ENCODE measurements at regions not wholly inside any gene's neighbourhood (a gene's known extent, or its start where the extent isn't known, plus 50 kb on each side); places are given as distances from the start of the nearest gene placed in this dataset.

- DNase-seq (ENCODE audit: low spot score) = no peak
These were observed 1101.7 kb upstream of the GHITM start for GRCh38 chr10:83037653-83038052.

- DNase-seq (ENCODE audit: low spot score) = no peak
These were observed 1100.7 kb upstream of the GHITM start for GRCh38 chr10:83038631-83039030.

GRCh38 chr10:83045731-83046130, 1093.6 kb upstream of the GHITM start:
- DNase-seq (ENCODE audit: low spot score) = no peak

GRCh38 chr10:83050815-83051214, 1088.5 kb upstream of the GHITM start:
- DNase-seq (ENCODE audit: low spot score) = no peak

GRCh38 chr10:83062871-83063270, 1076.4 kb upstream of the GHITM start:
- DNase-seq (ENCODE audit: low spot score) = no peak

- DNase-seq (ENCODE audit: low spot score) = no peak
These were observed 1065.8 kb upstream of the GHITM start for GRCh38 chr10:83073472-83073871.

- DNase-seq (ENCODE audit: low spot score) = no peak
These were observed 1064.1 kb upstream of the GHITM start for GRCh38 chr10:83075016-83075814.

- DNase-seq (ENCODE audit: low spot score) = no peak
These were observed 1063.4 kb upstream of the GHITM start for GRCh38 chr10:83075815-83076355.

- DNase-seq (ENCODE audit: low spot score) = no peak
These were observed 1062.9 kb upstream of the GHITM start for GRCh38 chr10:83076443-83076842.

- DNase-seq (ENCODE audit: low spot score) = no peak
These were observed 1061.1 kb upstream of the GHITM start for GRCh38 chr10:83078160-83078559.

GRCh38 chr10:83078645-83079044, 1060.7 kb upstream of the GHITM start:
- DNase-seq (ENCODE audit: low spot score) = no peak

- DNase-seq (ENCODE audit: low spot score) = no peak
These were observed 1055.5 kb upstream of the GHITM start for GRCh38 chr10:83083831-83084230.

- DNase-seq (ENCODE audit: low spot score) = no peak
These were observed 1050.0 kb upstream of the GHITM start for GRCh38 chr10:83089335-83089734.

- DNase-seq (ENCODE audit: low spot score) = no peak
These were observed 1034.7 kb upstream of the GHITM start for GRCh38 chr10:83104616-83105015.

- DNase-seq (ENCODE audit: low spot score) = no peak
These were observed 1030.6 kb upstream of the GHITM start for GRCh38 chr10:83108565-83109333.

GRCh38 chr10:83119346-83119745, 1020.0 kb upstream of the GHITM start:
- DNase-seq (ENCODE audit: low spot score) = no peak

- no peak for DNase-seq (ENCODE audit: low spot score)
These were observed 1017.0 kb upstream of the GHITM start for GRCh38 chr10:83122336-83122735.

GRCh38 chr10:83127942-83128575, 1011.2 kb upstream of the GHITM start:
- DNase-seq (ENCODE audit: low spot score) = no peak

- DNase-seq (ENCODE audit: low spot score) = no peak
These were observed 998.5 kb upstream of the GHITM start for GRCh38 chr10:83140811-83141210.

GRCh38 chr10:83142074-83142563, 997.2 kb upstream of the GHITM start:
- DNase-seq (ENCODE audit: low spot score) = no peak

GRCh38 chr10:83144461-83144860, 994.8 kb upstream of the GHITM start:
- no peak for DNase-seq (ENCODE audit: low spot score)

GRCh38 chr10:83153714-83154113, 985.6 kb upstream of the GHITM start:
- DNase-seq (ENCODE audit: low spot score) = no peak
